GM19455 (cell line): ENCODE measurements at regions not wholly inside any gene's neighbourhood (a gene's known extent, or its start where the extent isn't known, plus 50 kb on each side); places are given as distances from the start of the nearest gene placed in this dataset.
"Not testable (repeated sequence)": the region's sequence is repeated elsewhere in the genome, so short reads cannot be mapped to it uniquely, and the experiment has no call there.

Experiments
- ATAC-seq: cut with Tn5 transposase; IDR thresholded peaks from one replicate; pipeline ENCODE4 v1.9.1; 2021; ENCODE audit not compliant: unreplicated experiment

DNA sequence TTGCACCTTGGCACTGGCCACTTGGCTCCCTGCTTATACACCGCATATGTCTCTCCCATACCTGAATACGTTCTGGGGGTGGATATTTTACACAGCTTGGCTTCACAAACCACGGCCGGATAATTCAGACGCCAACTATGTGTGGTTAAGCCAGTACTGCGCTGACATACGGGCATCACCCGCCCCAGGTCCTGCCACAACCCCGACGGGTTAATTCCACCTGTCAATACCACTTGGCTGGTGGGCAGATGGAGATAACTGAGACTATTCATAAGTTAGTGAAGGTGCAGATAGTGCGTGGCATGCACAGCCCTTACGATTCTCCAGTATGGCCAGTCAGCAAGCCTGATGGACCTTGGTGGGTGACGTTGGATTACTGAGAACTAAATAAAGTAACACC lies 696.3 kb upstream of the AGA start:
- no peak for ATAC-seq

GRCh38 chr4:178140326-178140915 lies 698.2 kb upstream of the AGA start:
- no peak for ATAC-seq

- no peak for ATAC-seq
Observed at GRCh38 chr4:178142724-178143123, 700.5 kb upstream of the AGA start.

GRCh38 chr4:178148106-178148505 lies 705.9 kb upstream of the AGA start:
- ATAC-seq = no peak

DNA sequence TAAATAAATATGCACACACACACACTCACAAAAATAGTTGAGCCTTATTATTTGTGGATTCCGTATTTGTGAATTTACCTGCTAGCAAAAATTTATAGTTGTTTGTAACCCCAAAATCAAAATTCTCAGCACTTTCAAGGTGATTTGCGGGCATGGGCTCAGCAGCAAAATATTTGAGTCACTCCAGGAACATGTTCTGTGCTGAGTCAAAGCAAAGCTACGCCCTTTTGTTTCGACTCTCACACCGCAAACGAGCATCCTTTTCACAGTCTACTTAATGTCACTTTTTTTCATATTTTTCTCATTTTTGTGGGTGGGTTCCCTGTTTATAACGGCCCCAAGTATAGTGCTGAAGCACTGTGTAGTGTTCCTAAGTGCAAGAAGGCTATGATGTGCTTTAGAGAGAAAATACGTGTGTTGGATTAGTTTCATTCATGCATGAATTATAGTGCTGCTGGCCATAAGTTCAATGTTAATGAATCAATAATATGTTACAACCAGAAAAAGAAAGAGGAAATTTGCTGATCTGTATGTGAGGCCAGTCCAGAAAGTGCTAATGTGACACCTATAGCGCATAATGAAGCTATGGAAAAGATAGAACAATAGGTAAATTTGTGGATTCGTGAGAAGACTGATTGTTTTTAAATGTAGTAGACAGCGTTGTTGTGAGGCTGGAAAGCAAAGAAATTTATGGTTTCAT lies 723.2 kb upstream of the AGA start:
- no peak for ATAC-seq

DNA sequence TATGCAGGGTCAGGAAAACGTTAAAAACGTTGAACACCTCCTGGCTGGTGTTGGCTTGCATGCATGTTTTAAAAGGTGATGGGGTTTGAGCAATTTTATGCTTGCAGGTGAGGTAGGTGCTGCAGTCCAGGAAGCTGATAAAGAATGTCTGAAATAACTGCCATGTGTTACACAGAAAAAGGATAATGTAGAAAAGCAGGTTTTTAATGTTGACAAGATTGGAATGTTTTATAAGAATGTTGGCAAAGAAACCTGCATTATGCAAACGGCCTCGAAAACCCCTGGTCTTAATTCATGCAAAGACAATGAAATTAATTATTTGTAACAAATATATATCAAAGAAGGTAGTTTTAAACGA lies 723.7 kb upstream of the AGA start:
- ATAC-seq = no peak

GRCh38 chr4:178173771-178174170 lies 731.5 kb upstream of the AGA start:
- ATAC-seq = no peak

GRCh38 chr4:178174756-178175155 lies 732.5 kb upstream of the AGA start:
- ATAC-seq = no peak

- ATAC-seq = no peak
Observed at GRCh38 chr4:178185517-178185916, 743.3 kb upstream of the AGA start.

DNA sequence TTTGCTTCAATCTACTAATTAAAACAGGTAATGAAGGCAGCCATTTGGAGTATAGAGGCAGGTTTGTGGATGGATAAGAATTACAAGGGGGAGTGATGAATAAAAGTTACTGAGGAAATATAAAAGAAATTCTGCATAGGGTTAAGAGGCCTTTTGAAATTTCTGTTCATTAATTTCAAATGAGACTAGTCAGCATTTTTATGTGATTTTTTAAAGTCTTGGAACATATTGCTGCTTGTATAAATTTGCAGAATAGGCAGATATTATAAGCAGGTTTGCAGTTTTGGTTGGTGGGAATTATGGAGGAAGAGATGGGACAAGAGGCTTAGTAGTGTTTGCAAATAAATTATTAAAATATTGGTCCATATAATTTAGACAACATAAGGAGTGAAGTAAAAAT lies 750.4 kb upstream of the AGA start:
- no peak for ATAC-seq

DNA sequence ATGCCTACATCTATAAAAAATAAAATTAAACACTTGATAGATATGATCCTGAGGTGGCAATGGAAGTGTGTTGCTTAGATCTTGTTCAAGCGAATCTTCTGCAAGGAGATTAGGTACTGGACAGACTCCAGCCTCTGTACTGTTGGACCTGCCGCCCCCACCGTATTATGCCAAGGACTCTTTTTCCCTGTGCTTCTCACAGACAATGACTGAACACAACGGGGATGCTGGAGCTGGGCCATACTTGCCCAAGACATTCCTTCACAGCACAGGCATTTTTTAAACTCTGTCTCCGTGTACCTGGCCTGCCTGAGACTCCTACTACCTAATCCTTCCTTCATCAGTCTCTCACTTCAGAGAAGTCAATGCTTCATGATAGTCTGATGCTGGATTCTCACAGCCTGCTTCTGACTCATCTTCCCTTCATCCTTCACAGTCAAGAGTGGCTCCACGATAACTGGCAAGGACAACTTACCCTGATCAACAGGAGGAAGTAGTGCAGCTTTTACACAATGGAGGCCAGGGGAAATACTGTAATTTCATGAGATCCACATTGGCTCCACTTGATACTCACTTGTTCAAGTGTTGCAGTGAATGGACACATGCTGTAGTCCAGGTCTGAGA lies 754.6 kb upstream of the AGA start:
- no peak for ATAC-seq

- no peak for ATAC-seq
Observed at GRCh38 chr4:178198691-178199090, 756.5 kb upstream of the AGA start.

DNA sequence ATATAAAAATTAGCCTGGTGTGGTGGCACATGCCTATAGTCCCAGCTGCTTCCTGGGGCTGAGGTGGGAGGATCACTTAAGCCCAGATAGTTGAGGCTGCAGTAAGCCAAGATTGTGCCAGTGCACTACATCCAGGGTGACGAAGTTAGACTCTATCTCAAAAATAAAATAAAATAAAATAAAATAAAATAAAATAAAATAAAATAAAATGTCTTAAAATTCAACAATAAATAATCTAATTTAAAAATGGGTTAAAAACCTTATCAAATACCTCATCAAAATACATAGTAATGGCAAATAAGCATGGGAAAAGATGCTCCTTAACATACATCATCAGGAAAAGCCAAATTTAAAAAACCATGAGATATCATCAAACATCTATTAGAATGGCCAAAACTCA lies 760.2 kb upstream of the AGA start:
- ATAC-seq = no peak

GRCh38 chr4:178205826-178206225 lies 763.6 kb upstream of the AGA start:
- no peak for ATAC-seq

- ATAC-seq = no peak
Observed at GRCh38 chr4:178215309-178215708, 773.1 kb upstream of the AGA start.

DNA sequence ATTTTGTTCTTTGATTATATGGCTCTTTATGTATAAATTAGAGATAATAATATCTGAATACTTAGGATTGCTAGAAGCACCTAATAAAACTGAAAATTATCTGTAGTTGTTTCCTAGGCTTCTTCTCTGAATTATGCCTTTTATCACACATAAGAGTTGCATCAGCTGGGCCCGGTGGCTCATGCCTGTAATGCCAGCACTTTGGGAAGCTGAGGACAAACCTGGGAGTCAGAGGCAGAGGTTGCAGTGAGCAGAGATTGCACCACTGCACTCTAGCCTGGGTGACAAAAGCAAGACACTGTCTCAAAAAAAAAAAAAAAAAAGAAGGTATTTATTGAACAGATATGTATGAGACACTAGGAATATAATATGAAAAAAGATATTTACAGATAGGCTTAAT lies 773.5 kb upstream of the AGA start:
- ATAC-seq = no peak

GRCh38 chr4:178226421-178226820 lies 784.2 kb upstream of the AGA start:
- ATAC-seq = not testable (repeated sequence)

GRCh38 chr4:178233906-178234305 lies 791.7 kb upstream of the AGA start:
- no peak for ATAC-seq

DNA sequence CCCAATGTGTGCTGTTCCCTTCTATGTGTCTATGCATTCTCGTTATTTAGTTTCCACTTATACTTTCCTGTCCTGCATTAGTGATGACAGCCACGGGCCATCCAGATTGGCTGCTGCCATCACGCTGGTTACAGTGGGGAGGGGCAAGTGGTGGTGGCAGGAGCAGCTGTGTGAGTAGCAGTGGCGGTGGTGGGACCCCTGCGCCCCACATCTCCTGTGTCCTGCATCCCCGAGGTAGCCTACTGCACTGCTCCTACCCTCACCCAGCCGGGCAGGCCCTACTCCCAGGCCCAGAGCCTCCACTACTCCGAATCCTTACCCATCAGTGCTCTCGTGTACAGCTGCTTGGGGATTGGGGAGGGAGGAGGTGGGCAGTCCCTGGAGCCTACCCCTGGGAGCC lies 798.7 kb upstream of the AGA start:
- ATAC-seq = no peak

- no peak for ATAC-seq
Observed at GRCh38 chr4:178241601-178242118, 799.4 kb upstream of the AGA start.

DNA sequence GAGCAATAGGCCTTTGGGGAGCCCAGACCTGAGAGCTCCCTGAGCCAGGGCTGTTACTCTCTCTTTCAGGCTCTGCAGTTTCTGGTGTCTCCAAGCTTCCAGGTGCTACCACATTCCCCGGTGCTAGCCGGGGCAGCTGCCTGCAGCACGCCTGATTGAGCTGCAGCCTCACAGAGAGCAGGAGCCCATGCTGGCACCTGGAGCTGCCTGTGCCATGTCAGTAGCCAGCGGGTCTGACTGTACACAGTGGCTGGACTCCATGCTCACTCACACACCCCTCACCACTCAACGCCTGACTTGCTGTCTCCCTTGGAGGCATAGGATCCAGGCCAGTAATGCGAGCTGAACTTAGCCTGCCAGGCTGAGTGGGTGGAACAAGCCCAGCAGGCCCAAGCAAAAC lies 800.4 kb upstream of the AGA start:
- ATAC-seq = no peak

GRCh38 chr4:178244785-178245184 lies 802.5 kb upstream of the AGA start:
- ATAC-seq = no peak
